ENCODE measurements at regions not wholly inside any gene's neighbourhood (a gene's known extent, or its start where the extent isn't known, plus 50 kb on each side); places are given as distances from the start of the nearest gene placed in this dataset.

- no peaks in the 10 kb centered on the region for H3K79me2 ChIP-seq (ENCODE audit: low read length)
- H4K20me1 ChIP-seq (ENCODE audit: insufficient read depth, low read length): no peaks in the 10 kb centered on the region
- H3K27me3 ChIP-seq (ENCODE audit: low read depth, low read length): 0 out of 2 replicates have a peak, but pooled peaks cover 2% of the 10 kb centered on the region
- no peak overlapping the region for H3K9ac ChIP-seq (ENCODE audit: low read length)
- no peaks in the 10 kb centered on the region for H3K36me3 ChIP-seq (replicated peaks; ENCODE audit: low read depth, low read length)
- no peak overlapping the region for H2AFZ ChIP-seq (ENCODE audit: low read depth, low read length)
- TF ChIP-seq CTCF (IDR thresholded peaks at IDR 0.05; ENCODE audit: low read depth, low read length) (no peak), EZH2phosphoT487 (IDR thresholded peaks at IDR 0.05; ENCODE audit: low read depth) (no peak)
- H3K4me1 ChIP-seq (ENCODE audit: low read length): no peaks in the 10 kb centered on the region
- no peak overlapping the region for H3K4me3 ChIP-seq (ENCODE audit: low read length)
- H3K4me2 ChIP-seq (ENCODE audit: low read length): no peak overlapping the region
- H3K9me3 ChIP-seq (ENCODE audit: insufficient read depth, low read length): no peaks in the 10 kb centered on the region
- no peak overlapping the region for H3K27ac ChIP-seq (ENCODE audit: low read length)
Measured at GRCh38 chrX:118199997-118200396, 83.4 kb upstream of the KLHL13 start.

- H4K20me1 ChIP-seq (ENCODE audit: insufficient read depth, low read length): no peaks in the 10 kb centered on the region
- no peaks in the 10 kb centered on the region for H3K79me2 ChIP-seq (ENCODE audit: low read length)
- H2AFZ ChIP-seq (ENCODE audit: low read depth, low read length): no peak overlapping the region
- TF ChIP-seq EZH2phosphoT487 (IDR thresholded peaks at IDR 0.05; ENCODE audit: low read depth): no peak
- no peak for TF ChIP-seq CTCF (IDR thresholded peaks at IDR 0.05; ENCODE audit: low read depth, low read length)
- no peaks in the 10 kb centered on the region for H3K9me3 ChIP-seq (ENCODE audit: insufficient read depth, low read length)
- H3K4me3 ChIP-seq (ENCODE audit: low read length): no peak overlapping the region
- no peak overlapping the region for H3K9ac ChIP-seq (ENCODE audit: low read length)
- no peaks in the 10 kb centered on the region for H3K4me1 ChIP-seq (ENCODE audit: low read length)
- H3K27ac ChIP-seq (ENCODE audit: low read length): no peak overlapping the region
- H3K27me3 ChIP-seq (ENCODE audit: low read depth, low read length): 0 out of 2 replicates have a peak, but pooled peaks cover 2% of the 10 kb centered on the region
- no peak overlapping the region for H3K4me2 ChIP-seq (ENCODE audit: low read length)
- no peaks in the 10 kb centered on the region for H3K36me3 ChIP-seq (replicated peaks; ENCODE audit: low read depth, low read length)
Measured at GRCh38 chrX:118205421-118206395, 89.1 kb upstream of the KLHL13 start.

- Histone ChIP-seq H3K27ac (ENCODE audit: low read length) (no peak overlapping the region), H3K4me2 (ENCODE audit: low read length) (no peak overlapping the region), H2AFZ (ENCODE audit: low read depth, low read length) (no peak overlapping the region)
Measured at GRCh38 chrX:118207831-118208453, 91.3 kb upstream of the KLHL13 start.

More at GRCh38 chrX:118207831-118208453, 91.3 kb upstream of the KLHL13 start:
- no peaks in the 10 kb centered on the region for H4K20me1 ChIP-seq (ENCODE audit: insufficient read depth, low read length)
- H3K9me3 ChIP-seq (ENCODE audit: insufficient read depth, low read length): no peaks in the 10 kb centered on the region
- no peaks in the 10 kb centered on the region for H3K79me2 ChIP-seq (ENCODE audit: low read length)
- no peak overlapping the region for H3K4me3 ChIP-seq (ENCODE audit: low read length)
- H3K27me3 ChIP-seq (ENCODE audit: low read depth, low read length): 0 out of 2 replicates have a peak, but pooled peaks cover 2% of the 10 kb centered on the region
- no peaks in the 10 kb centered on the region for H3K36me3 ChIP-seq (replicated peaks; ENCODE audit: low read depth, low read length)
- no peak overlapping the region for H3K9ac ChIP-seq (ENCODE audit: low read length)
- no peak for TF ChIP-seq CTCF (IDR thresholded peaks at IDR 0.05; ENCODE audit: low read depth, low read length)
- TF ChIP-seq EZH2phosphoT487 (IDR thresholded peaks at IDR 0.05; ENCODE audit: low read depth): no peak
- peaks cover 19% of the 10 kb centered on the region for H3K4me1 ChIP-seq (ENCODE audit: low read length)
